Panc1 (cell line): ENCODE measurements at regions not wholly inside any gene's neighbourhood (a gene's known extent, or its start where the extent isn't known, plus 50 kb on each side); places are given as distances from the start of the nearest gene placed in this dataset.

Source experiments
- ATAC-seq: fragments of 200-7000 bp; cut with Tn5 transposase; 2 replicates; pipeline ENCODE4 v1.9.1; 2020; ENCODE audit warnings: mild to moderate bottlenecking, moderate library complexity
- BruUV-seq: library from RNA; stranded (reverse); fragments of 400-500 nt; replicated peaks from 2 replicates; lab custom pipeline; 2021; lab: Mats Ljungman, UMichigan
- CTCF ChIA-PET: fragments of 300-600 bp; sonication (Branson Sonifier 250); formaldehyde crosslinking; loops from one replicate; lab custom pipeline; 2022; ENCODE audit warnings: antibody characterized with exemption; lab: Charles Lee
- POLR2A ChIA-PET: fragments of 300-600 bp; sonication (Branson Sonifier 250); formaldehyde crosslinking; loops from one replicate; lab custom pipeline; 2022; ENCODE audit warnings: antibody characterized with exemption; lab: Charles Lee
- DNase-seq: peaks from one replicate; pipeline ENCODE4 v3.0.0-alpha.2; 2010; ENCODE audit warnings: low read depth, low spot score
- H3K27ac ChIP-seq: 2 replicates; pipeline ENCODE4 v1.5.1; 2011; ENCODE audit warnings: mild to moderate bottlenecking, low read length, inconsistent platforms
- H3K27me3 ChIP-seq: fragments of 200-500 bp; sonication (Bioruptor generic); 2 replicates; pipeline ENCODE4 v1.6.0; 2014; ENCODE audit warnings: low read length, inconsistent platforms; ENCODE audit not compliant: control insufficient read depth, insufficient read depth
- H3K36me3 ChIP-seq: fragments of 200-500 bp; sonication (Bioruptor generic); 2 replicates; pipeline ENCODE4 v1.5.1; 2014; ENCODE audit warnings: inconsistent platforms, mild to moderate bottlenecking, low read length, moderate library complexity; ENCODE audit not compliant: control insufficient read depth, insufficient read depth
- H3K4me1 ChIP-seq: 2 replicates; pipeline ENCODE4 v1.5.1; 2011; ENCODE audit warnings: inconsistent platforms, mild to moderate bottlenecking, low read length, moderate library complexity; ENCODE audit not compliant: control insufficient read depth, insufficient read depth
- H3K4me3 ChIP-seq, 2 experiments: 2 replicates each; pipeline ENCODE4 v1.5.1; 2011 to 2012; ENCODE audit warnings: low read depth in 2 of 2, low read length in 2 of 2, mild to moderate bottlenecking in 2 of 2, inconsistent platforms in 1 of 2, moderate library complexity in 1 of 2
- H3K9me3 ChIP-seq: fragments of 200-500 bp; sonication (Bioruptor generic); 2 replicates; pipeline ENCODE4 v1.5.1; 2014; ENCODE audit warnings: low read depth, mild to moderate bottlenecking, inconsistent platforms, low read length, moderate library complexity; ENCODE audit not compliant: control insufficient read depth, insufficient read depth
- CTCF ChIP-seq: fragments of 450-650 bp; IDR thresholded peaks from 2 replicates; pipeline ENCODE4 v1.5.1; 2017; ENCODE audit warnings: mild to moderate bottlenecking
- POLR2AphosphoS5 ChIP-seq: IDR thresholded peaks from 2 replicates; pipeline ENCODE4 v1.6.1; 2012; ENCODE audit warnings: mild to moderate bottlenecking, low read depth, low read length, moderate library complexity
- SIN3A ChIP-seq: IDR thresholded peaks from 2 replicates; pipeline ENCODE4 v1.6.1; 2012; ENCODE audit warnings: low read depth, mild to moderate bottlenecking, low read length, moderate library complexity, borderline replicate concordance; ENCODE audit not compliant: insufficient read depth
- TCF7L2 ChIP-seq: IDR thresholded peaks from 2 replicates; pipeline ENCODE4 v1.6.1; 2011; ENCODE audit warnings: mild to moderate bottlenecking, low read depth, low read length, inconsistent platforms
- in situ Hi-C: cut with HindIII; loops from 2 replicates; pipeline ENCODE4 v1.10.0; 2016; ENCODE audit warnings: low sequenced_read_pairs, low pct_unique_long_range_greater_than_20kb
- intact Hi-C: fragments of 100-400 bp; cut with micrococcal nuclease; formaldehyde crosslinking; loops from one replicate; pipeline ENCODE4 v1.10.0; 2022; ENCODE audit not compliant: unreplicated experiment
- TF ChIP-seq, protein P1 (sequence below), 2 experiments: IDR thresholded peaks; 2 replicates each; pipeline ENCODE4 v1.6.1; 2011 to 2012; ENCODE audit warnings: low read depth in 2 of 2, control low read depth in 1 of 2, low read length in 1 of 2, mild to moderate bottlenecking in 1 of 2, moderate library complexity in 1 of 2; ENCODE audit not compliant: insufficient read depth in 1 of 2

- no peaks in the 10 kb centered on the region for H3K36me3 ChIP-seq
- no peaks in the 10 kb centered on the region for H3K4me1 ChIP-seq
- no peak overlapping the region for H3K4me3 ChIP-seq
- TF ChIP-seq SIN3A (no peak), TCF7L2 (no peak), CTCF (no peak), POLR2AphosphoS5 (no peak)
- TF ChIP-seq, protein P1, sequence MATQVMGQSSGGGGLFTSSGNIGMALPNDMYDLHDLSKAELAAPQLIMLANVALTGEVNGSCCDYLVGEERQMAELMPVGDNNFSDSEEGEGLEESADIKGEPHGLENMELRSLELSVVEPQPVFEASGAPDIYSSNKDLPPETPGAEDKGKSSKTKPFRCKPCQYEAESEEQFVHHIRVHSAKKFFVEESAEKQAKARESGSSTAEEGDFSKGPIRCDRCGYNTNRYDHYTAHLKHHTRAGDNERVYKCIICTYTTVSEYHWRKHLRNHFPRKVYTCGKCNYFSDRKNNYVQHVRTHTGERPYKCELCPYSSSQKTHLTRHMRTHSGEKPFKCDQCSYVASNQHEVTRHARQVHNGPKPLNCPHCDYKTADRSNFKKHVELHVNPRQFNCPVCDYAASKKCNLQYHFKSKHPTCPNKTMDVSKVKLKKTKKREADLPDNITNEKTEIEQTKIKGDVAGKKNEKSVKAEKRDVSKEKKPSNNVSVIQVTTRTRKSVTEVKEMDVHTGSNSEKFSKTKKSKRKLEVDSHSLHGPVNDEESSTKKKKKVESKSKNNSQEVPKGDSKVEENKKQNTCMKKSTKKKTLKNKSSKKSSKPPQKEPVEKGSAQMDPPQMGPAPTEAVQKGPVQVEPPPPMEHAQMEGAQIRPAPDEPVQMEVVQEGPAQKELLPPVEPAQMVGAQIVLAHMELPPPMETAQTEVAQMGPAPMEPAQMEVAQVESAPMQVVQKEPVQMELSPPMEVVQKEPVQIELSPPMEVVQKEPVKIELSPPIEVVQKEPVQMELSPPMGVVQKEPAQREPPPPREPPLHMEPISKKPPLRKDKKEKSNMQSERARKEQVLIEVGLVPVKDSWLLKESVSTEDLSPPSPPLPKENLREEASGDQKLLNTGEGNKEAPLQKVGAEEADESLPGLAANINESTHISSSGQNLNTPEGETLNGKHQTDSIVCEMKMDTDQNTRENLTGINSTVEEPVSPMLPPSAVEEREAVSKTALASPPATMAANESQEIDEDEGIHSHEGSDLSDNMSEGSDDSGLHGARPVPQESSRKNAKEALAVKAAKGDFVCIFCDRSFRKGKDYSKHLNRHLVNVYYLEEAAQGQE (IDR thresholded peaks at IDR 0.05; ENCODE audit: insufficient read depth in 1 of 2, low read depth in 2 of 2, low read length in 1 of 2), result no peak
- H3K27ac ChIP-seq, result no peak overlapping the region
- intact Hi-C loops, result no loop called here
- DNase-seq (no peak), ATAC-seq (no peak)
- H3K9me3 ChIP-seq, result no peaks in the 10 kb centered on the region
- no peaks in the 10 kb centered on the region for H3K27me3 ChIP-seq
- in situ Hi-C loops, result no loop called here
- no TSS peak for BruUV-seq
- POLR2A ChIA-PET, result no interaction called here
- CTCF ChIA-PET, result no interaction called here
Measured at GRCh38 chr4:135032670-135033069, 831.1 kb upstream of the PABPC4L start.

- Histone ChIP-seq H3K4me1 (no peaks in the 10 kb centered on the region), H3K36me3 (no peaks in the 10 kb centered on the region), H3K27ac (no peak overlapping the region), H3K4me3 (no peak overlapping the region), H3K9me3 (no peaks in the 10 kb centered on the region), H3K27me3 (no peaks in the 10 kb centered on the region)
- BruUV-seq, result no TSS peak
- no peak for DNase-seq
- POLR2A ChIA-PET, result no interaction called here
- in situ Hi-C loops, result no loop called here
- TF ChIP-seq POLR2AphosphoS5 (no peak), TCF7L2 (no peak), SIN3A (no peak), CTCF (no peak)
- TF ChIP-seq, protein P1 (IDR thresholded peaks at IDR 0.05; ENCODE audit: insufficient read depth in 1 of 2, low read depth in 2 of 2, low read length in 1 of 2), result no peak
- intact Hi-C loops, result no loop called here
- ATAC-seq, result no peak
- CTCF ChIA-PET, result no interaction called here
Measured at GRCh38 chr4:135015771-135016170, 814.2 kb upstream of the PABPC4L start.
